Right forelimb (tissue), 1 donor: ENCODE measurements at regions not wholly inside any gene's neighbourhood (a gene's known extent, or its start where the extent isn't known, plus 50 kb on each side); places are given as distances from the start of the nearest gene placed in this dataset.
"Not testable (repeated sequence)": the region's sequence is repeated elsewhere in the genome, so short reads cannot be mapped to it uniquely, and the experiment has no call there.

Experiments
- DNase-seq: peaks from one replicate; pipeline ENCODE4 v3.0.0-alpha.2; 2018

GRCh38 chr5:179407191-179408175 lies 62.2 kb upstream of the ADAMTS2 start:
- DNase-seq, result no peak

- no peak for DNase-seq
Measured at GRCh38 chr5:179406031-179406961, 61.0 kb upstream of the ADAMTS2 start.

GRCh38 chr5:179405426-179406030 lies 60.3 kb upstream of the ADAMTS2 start:
- DNase-seq, result no peak

- DNase-seq, result no peak
Measured at GRCh38 chr5:179405054-179405416, 59.8 kb upstream of the ADAMTS2 start.

- DNase-seq, result no peak
Measured at GRCh38 chr5:179404321-179405053, 59.2 kb upstream of the ADAMTS2 start.

GRCh38 chr5:179403426-179404147 lies 58.3 kb upstream of the ADAMTS2 start:
- no peak for DNase-seq

- not testable (repeated sequence) for DNase-seq
Measured at GRCh38 chr5:179400435-179400834, 55.2 kb upstream of the ADAMTS2 start.

- DNase-seq, result no peak
Measured at GRCh38 chr5:179400020-179400419, 54.8 kb upstream of the ADAMTS2 start.

GRCh38 chr5:179399327-179399726 lies 54.1 kb upstream of the ADAMTS2 start:
- not testable (repeated sequence) for DNase-seq

GRCh38 chr5:179397516-179397915 lies 52.3 kb upstream of the ADAMTS2 start:
- DNase-seq, result no peak
